Hindlimb muscle (tissue), 1 donor: ENCODE measurements at regions not wholly inside any gene's neighbourhood (a gene's known extent, or its start where the extent isn't known, plus 50 kb on each side); places are given as distances from the start of the nearest gene placed in this dataset.
"Not testable (repeated sequence)": the region's sequence is repeated elsewhere in the genome, so short reads cannot be mapped to it uniquely, and the experiment has no call there.

Source experiments
- DNase-seq: peaks from one replicate; pipeline ENCODE4 v3.0.0-alpha.2; 2013

DNA sequence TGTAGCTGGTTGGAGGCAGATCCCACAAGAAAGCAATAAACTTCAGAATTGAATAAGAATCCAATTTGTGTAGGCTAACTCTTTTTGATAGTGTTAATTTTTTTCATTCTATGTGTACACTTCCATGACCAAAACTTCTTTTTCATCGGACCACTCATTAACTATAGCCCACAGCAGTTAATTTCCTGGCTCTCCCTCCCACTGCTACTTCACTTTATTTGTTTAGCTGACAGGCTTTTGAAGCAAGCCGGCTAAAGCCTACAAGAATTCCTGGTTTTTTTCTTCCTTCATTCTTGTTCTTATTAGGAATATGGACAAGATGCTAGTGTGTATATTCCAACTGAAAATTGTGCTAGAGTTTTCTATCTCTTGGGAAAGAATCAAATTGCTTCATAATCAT is 329.2 kb upstream of the CCNH start:
- DNase-seq: no peak

- no peak for DNase-seq
Observed at GRCh38 chr5:87735923-87736322, 323.2 kb upstream of the CCNH start.

- no peak for DNase-seq
Observed at GRCh38 chr5:87733897-87734296, 321.2 kb upstream of the CCNH start.

DNA sequence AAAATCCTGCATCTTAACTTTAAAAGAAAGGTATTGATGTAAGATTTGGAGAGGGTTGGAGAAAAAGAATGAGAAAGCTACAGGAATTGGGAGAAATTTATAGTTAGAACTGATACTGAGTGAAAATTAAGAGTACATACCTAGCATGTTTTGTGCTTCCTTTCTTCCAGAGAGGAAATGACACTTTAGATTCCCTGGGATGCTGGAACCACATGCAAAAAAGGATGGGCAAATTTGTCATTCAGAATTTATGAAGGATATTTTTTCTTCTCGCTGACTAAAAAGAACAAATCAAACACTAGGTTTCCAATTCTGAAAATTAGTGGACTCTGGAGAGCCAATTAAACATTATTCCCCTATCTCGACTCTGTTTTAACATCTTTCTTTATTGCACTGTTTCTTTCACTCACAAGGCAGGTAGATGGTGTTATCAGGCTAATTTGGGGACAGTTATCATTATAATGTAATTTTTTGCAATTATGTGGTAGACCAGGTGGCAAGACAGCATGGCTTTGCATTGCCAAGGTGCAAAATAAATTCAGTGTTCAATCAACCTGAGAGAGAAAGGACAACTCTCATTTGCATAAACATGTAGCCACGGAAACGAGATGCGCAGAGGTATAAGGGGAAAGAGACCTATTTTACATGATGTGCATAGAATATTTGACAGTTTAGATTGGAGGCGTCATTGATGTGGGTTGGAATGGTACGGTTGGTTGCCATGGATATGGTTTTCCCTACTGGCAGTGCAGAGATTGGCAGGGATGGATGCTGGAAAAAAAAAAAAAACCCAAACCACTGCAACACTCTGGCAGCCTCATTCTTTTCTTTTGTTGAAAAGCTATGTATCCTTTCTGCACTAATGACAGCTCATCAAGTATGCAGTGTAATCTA is 320.4 kb upstream of the CCNH start:
- no peak for DNase-seq

DNA sequence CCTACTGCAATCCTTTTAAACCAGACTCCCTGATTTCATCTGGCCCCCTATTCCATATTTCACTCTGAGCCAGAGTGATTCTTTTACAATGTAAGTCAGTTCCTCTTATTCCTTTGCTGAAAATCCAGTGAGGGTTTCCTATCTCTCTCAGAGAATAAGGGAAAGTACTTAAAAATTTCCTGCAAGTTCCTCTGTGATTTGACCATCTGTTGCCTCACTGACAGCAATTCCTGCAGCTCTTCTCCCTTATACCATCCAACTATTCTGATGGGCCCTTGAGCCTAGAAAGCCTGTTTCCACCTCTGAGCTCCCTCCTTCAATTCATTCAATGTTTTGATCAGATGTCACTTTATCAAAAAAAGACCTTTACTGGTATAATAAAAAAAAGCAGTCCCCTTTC is 317.1 kb upstream of the CCNH start:
- DNase-seq: no peak

- no peak for DNase-seq
Observed at GRCh38 chr5:87722286-87722685, 309.6 kb upstream of the CCNH start.

DNA sequence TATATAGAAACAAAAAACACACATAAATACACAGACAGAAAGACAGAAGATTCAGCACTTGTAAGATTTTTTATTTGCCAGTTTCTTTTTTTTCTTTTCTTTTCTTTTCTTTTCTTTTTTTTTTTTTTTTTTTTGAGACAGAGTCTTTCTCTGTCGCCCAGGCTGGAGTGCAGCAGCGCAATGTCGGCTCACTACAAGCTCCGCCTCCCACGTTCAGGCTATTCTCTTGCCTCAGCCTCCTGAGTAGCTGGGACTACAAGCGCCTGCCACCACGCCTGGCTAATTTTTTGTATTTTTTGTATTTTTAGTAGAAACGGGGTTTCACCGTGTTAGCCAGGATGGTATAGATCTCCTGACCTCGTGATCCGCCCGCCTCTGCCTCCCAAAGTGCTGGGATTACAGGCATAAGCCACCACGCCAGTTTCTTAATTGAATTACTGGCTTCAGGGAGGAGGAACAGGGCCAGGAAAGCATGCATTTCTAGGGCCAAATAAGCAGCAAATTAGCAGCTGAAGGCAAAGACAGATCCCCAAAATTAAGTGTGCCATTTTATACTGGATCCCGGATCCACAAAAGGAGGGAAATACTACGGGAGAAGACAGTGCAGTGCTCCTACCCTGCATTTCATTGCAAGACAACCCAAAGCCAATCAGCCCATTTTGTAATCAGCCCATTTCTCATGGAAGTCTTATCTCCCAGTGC is 305.6 kb upstream of the CCNH start:
- DNase-seq: not testable (repeated sequence)

DNA sequence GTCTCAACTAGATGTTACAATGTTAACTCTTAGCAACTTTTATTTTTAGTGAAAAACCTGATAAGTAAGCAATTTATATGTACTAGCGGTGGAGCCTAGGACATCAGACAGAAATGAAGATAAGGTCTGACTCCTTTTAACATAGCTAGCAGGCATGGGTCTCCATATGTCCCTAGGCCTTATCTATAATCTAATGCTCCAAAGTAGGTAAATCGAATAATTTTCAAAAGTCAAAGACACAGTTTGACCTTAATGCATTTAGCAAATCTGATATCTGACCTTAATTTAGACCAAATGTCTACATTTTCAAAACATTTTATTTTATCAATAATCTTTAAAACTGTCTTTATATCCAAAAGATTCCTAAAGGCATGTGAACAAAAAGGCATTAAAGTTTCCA is 305.0 kb upstream of the CCNH start:
- no peak for DNase-seq

DNA sequence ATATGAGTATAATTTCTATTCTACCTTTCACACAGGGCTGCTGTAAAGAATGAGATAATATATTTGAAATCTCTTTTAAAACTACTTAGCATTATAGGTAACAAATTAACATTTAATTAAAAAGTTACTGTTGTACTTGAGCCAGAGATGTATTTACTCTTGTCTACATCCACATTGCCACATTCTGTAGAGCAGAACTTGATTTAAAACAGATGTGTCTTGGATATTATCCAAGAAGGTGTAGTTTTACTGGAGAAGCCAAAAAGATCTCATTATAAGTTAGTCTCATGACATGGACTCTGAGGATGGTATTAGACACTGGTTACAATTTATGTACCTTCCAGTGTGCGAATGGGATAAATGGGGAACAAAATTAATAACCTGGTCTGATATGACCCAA is 293.1 kb upstream of the CCNH start:
- DNase-seq: no peak

GRCh38 chr5:87686975-87687374 is 274.2 kb upstream of the CCNH start:
- DNase-seq: no peak

GRCh38 chr5:87686018-87686417 is 273.3 kb upstream of the CCNH start:
- no peak for DNase-seq

DNA sequence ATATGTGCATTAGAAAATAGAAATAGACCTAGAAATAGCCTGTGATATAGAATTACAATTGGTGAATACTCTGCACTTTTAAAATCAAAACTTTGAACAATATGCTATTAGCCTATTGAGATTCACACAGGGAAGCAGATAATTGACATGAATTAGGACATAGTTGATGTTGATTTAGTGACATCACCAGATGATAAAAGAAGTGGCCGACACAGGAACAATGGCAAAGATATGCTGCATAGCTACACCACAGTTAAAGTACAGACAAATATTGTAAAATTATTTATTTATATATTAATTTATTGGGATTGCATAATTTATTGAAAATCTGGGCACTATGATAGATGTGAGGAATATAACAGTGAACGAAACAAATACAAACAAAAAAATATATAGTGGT is 261.5 kb upstream of the CCNH start:
- DNase-seq: no peak

GRCh38 chr5:87671146-87671545 is 258.4 kb upstream of the CCNH start:
- no peak for DNase-seq

DNA sequence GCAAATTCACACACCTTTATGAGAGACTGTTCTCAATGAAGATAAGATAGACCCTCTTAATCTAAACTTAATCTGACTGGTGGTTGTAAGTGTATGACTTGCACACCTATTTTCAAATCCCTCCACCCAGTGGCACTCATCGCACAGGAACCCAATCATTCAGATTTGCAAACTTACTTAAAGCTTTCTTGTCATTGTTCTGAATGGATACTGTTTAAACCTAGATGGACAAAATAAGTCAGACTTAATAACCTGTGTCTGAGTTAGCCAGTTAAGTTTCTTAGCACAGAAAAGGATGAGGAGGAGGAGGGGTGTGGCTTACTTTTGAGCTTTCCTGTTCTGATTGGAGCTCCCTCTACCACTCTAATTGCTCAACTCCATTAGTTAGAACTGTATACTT is 252.4 kb upstream of the CCNH start:
- DNase-seq: no peak

- DNase-seq: no peak
Observed at GRCh38 chr5:87661784-87662566, 249.2 kb upstream of the CCNH start.

GRCh38 chr5:87653242-87653641 is 240.5 kb upstream of the CCNH start:
- no peak for DNase-seq

DNA sequence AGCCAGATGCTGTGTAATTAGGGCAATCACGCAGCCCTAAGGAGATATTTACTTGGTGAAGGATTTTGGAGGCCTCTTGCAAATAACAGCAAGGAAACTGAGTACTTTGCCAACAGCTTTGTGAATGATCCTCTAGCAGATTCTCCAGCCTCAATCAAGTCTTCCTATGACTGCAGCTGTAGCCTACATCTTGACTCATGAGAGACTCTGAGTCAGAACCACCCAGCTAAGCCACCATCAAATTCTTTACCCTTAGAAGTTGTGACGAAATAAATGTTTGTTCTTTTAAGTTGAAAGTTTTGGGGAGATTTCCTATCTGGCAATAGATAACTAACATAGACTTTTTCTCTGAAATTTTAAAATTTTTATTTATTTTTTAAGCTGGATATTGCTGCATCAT is 237.6 kb upstream of the CCNH start:
- DNase-seq: no peak

DNA sequence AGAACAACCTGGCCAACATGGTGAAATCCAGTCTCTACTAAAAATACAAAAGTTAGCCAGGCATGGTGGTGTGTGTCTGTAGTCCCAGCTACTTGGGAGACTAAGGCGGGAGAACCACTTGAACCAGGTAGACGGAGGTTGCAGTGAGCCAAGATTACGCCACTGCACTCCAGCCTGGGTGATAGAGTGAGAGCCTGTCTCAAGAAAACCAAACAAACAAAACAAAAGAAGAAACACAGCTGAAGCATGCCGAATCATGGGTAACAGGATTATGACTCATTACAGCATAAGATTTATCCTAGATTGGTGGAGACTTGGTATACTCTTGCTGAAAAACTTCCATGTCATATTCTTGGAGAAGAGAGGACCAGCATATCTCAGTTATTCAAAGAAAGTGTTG is 236.7 kb upstream of the CCNH start:
- no peak for DNase-seq

DNA sequence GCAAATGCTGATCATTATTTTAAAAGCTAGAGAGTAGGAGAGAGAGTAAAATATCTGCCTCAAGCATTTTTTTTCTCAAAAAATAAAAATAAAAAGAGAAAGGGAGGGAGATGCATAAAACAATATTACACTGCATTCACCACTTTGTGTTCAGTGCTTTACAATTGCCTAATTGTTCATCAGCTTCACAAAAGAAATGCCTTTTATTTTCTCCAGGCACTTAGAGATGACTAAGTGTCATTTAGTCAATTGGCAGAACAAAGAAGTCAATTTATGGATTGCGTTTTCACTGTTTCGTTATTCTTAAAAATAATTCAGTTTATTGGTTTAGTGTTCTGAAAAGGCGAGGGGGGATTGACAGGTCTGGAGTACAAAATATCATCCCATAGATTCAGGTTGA is 232.5 kb upstream of the CCNH start:
- no peak for DNase-seq

DNA sequence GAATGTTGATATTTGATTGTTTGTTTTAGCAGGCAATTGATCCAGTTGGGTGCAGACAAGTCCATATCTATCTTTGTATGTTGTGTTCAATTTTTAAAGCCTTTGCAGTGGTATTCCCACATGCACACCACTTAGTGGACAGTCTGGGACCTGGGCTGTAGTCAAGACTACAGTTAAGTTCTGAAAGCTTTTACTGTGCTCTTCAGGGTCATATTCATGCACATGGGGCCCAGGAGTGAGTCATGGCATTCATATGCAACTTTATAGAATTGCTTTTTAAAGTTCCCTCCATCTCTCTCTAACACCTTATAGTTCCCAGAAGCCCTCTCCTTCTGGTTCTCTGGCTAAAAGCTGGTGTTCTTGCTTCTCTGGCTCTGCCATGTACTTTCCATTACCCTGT is 228.2 kb upstream of the CCNH start:
- DNase-seq: no peak

DNA sequence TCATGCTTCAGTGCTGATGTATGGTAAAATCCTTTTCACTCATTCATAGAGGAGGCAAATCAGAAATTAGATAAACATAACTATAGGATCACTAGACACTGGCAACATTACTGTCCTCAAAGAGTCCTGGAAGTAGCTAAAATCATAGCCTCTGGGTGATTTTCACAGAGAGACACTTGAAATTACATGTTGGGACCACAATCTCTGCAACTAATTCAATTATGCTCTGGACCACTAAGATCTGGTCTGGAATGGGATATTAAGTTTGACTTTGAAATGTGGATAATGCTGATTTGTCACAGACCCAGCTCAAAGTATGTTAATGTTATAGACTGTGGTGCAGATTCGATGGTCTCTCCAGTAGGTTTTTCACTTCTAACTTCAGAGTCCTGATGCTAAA is 214.6 kb upstream of the CCNH start:
- DNase-seq: no peak

GRCh38 chr5:87608385-87608784 is 195.7 kb upstream of the CCNH start:
- no peak for DNase-seq

GRCh38 chr5:87605663-87606062 is 192.9 kb upstream of the CCNH start:
- no peak for DNase-seq
